ENCODE measurements at regions not wholly inside any gene's neighbourhood (a gene's known extent, or its start where the extent isn't known, plus 50 kb on each side); places are given as distances from the start of the nearest gene placed in this dataset.

DNA sequence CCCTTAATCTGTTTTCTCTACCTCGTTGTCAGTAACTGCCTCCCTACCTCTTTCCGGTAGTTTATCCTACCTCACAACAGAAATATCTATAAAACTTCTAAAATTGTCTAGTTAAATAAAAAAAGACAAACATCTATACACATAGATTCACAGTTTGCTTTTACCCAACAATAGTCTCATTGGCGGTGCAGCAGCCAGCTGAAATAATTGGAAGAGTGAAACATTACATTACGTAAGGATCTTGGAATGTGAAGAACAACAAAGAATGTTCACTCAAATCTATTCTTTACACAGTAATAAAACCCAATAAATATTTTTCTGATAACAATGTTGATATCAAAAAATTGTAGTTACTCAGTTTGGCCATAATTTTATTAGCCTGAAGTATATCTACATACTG is 115.5 kb upstream of the ARPP21 start:
- no peak overlapping the region for H3K4me3 ChIP-seq (ENCODE audit: low read depth, low read length)
- TF ChIP-seq, protein P1, sequence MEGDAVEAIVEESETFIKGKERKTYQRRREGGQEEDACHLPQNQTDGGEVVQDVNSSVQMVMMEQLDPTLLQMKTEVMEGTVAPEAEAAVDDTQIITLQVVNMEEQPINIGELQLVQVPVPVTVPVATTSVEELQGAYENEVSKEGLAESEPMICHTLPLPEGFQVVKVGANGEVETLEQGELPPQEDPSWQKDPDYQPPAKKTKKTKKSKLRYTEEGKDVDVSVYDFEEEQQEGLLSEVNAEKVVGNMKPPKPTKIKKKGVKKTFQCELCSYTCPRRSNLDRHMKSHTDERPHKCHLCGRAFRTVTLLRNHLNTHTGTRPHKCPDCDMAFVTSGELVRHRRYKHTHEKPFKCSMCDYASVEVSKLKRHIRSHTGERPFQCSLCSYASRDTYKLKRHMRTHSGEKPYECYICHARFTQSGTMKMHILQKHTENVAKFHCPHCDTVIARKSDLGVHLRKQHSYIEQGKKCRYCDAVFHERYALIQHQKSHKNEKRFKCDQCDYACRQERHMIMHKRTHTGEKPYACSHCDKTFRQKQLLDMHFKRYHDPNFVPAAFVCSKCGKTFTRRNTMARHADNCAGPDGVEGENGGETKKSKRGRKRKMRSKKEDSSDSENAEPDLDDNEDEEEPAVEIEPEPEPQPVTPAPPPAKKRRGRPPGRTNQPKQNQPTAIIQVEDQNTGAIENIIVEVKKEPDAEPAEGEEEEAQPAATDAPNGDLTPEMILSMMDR (IDR thresholded peaks at IDR 0.05; ENCODE audit: insufficient read depth, low read length) = no peak
- peak; percentile 1 for DNase-seq (ENCODE audit: low read depth)

DNA sequence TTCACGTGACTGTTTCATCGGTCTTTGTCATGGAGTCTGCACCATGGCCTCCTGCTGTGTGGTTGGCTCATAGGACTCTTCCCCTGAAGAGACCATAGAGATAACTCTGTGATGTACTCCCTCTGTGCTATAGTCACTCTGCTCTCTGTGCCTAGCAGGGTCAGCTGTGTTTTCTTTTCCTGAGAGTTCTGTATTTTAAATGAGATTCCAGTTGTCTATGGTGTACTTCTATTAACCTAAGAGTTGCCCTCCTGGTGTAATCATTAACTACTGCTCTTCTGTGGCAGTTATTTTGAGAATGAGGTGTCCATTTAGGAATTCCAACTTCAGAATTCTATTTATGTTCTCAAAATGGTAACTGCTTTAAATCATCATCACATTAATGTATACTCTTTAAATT is 114.5 kb upstream of the ARPP21 start:
- no peak for DNase-seq (ENCODE audit: low read depth)
- TF ChIP-seq, protein P1 (IDR thresholded peaks at IDR 0.05; ENCODE audit: insufficient read depth, low read length) = no peak
- no peak overlapping the region for H3K4me3 ChIP-seq (ENCODE audit: low read depth, low read length)

DNA sequence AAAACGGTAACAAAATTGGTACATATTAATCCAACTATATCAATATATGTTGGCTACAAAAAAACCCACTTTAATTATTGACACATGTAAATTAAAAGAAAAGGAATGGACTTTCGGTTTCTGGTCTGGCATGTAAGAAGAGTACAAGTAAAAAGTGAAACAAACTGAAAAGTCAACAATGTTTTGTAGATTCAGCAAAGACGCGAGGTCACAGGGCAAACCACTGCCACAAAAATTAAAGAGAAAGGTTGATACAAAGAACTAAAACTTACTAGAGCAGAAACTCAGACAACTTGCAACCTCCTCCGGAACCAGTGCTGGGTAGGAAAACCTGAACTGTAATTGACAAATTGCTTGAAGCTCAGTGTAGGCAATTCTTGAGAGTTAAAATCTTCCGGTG is 110.6 kb upstream of the ARPP21 start:
- DNase-seq (ENCODE audit: low read depth) = no peak
- TF ChIP-seq, protein P1 (IDR thresholded peaks at IDR 0.05; ENCODE audit: insufficient read depth, low read length) = no peak

DNA sequence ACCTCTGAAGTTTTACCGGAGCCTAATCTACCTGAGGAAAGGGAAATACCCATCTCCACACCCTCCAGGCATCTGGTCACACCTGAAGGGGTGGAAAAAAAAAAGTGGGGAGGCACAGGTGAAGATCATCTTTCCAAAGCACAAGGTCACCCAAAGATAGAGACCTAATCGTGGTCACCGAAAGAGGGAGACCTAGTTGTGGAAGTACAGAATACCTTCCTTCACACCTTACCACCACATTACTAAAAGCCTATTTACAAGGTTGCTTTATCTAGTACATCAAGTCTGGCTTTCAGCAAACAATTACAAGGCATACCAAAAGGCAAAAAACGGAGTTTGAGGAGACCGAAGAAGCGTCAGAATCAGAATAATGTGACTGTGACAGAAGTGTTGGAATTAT is 110.0 kb upstream of the ARPP21 start:
- no peak overlapping the region for H3K4me3 ChIP-seq (ENCODE audit: low read depth, low read length)
- TF ChIP-seq, protein P1 (IDR thresholded peaks at IDR 0.05; ENCODE audit: insufficient read depth, low read length) = no peak
- no peak for DNase-seq (ENCODE audit: low read depth)

More for the DNA sequence above, 110.6 kb upstream of the ARPP21 start:
- no peak overlapping the region for H3K4me3 ChIP-seq (ENCODE audit: low read depth, low read length)

DNA sequence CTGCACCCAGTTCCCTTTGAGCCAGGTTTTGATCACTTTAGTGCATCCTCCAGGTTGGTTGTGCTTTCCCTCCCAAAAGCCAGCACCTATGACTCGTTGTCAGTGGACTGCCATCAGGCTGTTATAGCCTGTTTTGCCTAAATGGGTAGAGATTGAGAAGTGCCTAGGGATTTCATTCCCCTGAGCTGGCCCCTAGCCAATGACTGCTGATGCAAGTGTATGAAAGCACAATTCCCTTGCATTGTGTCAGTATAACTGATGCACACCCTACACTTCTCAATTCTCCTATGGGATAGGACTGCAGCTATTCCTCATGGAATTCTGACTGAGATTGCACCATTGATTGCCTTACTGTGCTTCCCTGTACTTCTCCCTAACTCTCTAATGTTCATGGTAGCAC is 102.1 kb upstream of the ARPP21 start:
- peak; percentile 2 for DNase-seq (ENCODE audit: low read depth)
- TF ChIP-seq, protein P1 (IDR thresholded peaks at IDR 0.05; ENCODE audit: insufficient read depth, low read length) = no peak
- H3K4me3 ChIP-seq (ENCODE audit: low read depth, low read length) = no peak overlapping the region

DNA sequence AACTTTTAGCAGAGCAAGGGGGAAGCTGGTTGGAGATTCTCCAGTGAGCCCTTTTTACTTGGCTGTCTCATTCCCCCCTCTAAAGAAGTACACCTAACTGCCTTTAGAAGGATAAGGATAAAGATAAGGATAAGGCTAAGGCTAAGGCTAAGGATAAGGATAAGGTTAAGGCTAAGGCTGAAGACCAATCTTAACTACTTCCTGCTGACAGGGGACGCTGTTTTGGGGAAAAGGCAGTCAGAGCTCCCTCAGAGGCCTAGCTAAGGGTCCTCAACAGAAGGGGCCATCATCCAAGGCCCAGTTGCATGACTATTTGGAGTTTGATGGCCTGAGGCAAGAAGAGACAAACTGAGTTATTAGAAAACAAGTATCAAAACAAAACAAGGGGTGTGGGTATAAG is 94.3 kb upstream of the ARPP21 start:
- no peak overlapping the region for H3K4me3 ChIP-seq (ENCODE audit: low read depth, low read length)
- no peak for DNase-seq (ENCODE audit: low read depth)
- TF ChIP-seq, protein P1 (IDR thresholded peaks at IDR 0.05; ENCODE audit: insufficient read depth, low read length) = no peak

DNA sequence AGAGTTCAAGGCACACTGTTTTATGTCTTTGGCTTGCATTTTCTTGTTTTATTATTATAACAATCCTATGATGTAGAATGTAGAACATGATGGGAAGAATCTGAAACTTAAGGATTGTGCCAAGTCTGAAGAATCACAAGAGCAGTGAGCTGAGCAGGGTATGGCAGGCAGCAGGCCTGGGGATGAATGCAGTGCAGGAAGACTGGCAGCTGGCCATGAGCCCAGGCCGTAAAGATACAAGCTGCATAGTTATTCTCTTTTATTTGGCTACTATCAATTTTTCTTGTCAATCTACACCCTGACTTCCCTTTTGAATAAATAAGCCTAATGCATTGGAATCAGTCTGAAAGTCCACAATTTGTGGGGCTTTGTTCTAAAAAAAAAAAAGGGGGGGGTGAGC is 89.6 kb upstream of the ARPP21 start:
- no peak overlapping the region for H3K4me3 ChIP-seq (ENCODE audit: low read depth, low read length)
- DNase-seq (ENCODE audit: low read depth) = no peak
- TF ChIP-seq, protein P1 (IDR thresholded peaks at IDR 0.05; ENCODE audit: insufficient read depth, low read length) = no peak
